B cell (primary cell): ENCODE measurements at regions not wholly inside any gene's neighbourhood (a gene's known extent, or its start where the extent isn't known, plus 50 kb on each side); places are given as distances from the start of the nearest gene placed in this dataset.

ENCODE experiments used
- ATAC-seq: fragments of 200-7000 bp; cut with Tn5 transposase; one replicate; pipeline ENCODE4 v1.10.0; 2021; ENCODE audit warnings: low read depth, mild to moderate bottlenecking, moderate number of reproducible peaks, moderate library complexity
- CTCF ChIA-PET: fragments of 350-600 bp; sonication (Branson Sonifier 250); formaldehyde crosslinking; loops from one replicate; lab custom pipeline; 2021; ENCODE audit warnings: antibody characterized with exemption, inconsistent platforms; lab: Charles Lee
- POLR2A ChIA-PET: fragments of 350-600 bp; sonication (Branson Sonifier 250); formaldehyde crosslinking; loops from one replicate; lab custom pipeline; 2021; ENCODE audit warnings: antibody characterized with exemption; lab: Charles Lee
- DNase-seq: peaks from one replicate; pipeline ENCODE4 v3.0.0; 2013
- H2AFZ ChIP-seq: 2 replicates; pipeline ENCODE4 v1.6.1; 2012; ENCODE audit warnings: mild to moderate bottlenecking, low read depth, low read length; ENCODE audit not compliant: insufficient read depth, poor library complexity, severe bottlenecking
- H3K27ac ChIP-seq, 2 donors: 1 replicate in 1 of 2; 2 replicates in 1 of 2; pipeline ENCODE4 v1.5.1; 2012 to 2013; ENCODE audit warnings: low read length in 2 of 2, mild to moderate bottlenecking in 2 of 2, moderate library complexity in 1 of 2
- H3K27me3 ChIP-seq, 4 experiments: fragments of 200-600 bp in 1 of 4; sonication (generic) in 1 of 4; replicated peaks in 1 of 4; 1 replicate in 2 of 4; 2 replicates in 2 of 4; pipeline versions ENCODE4 v1.6.1 to v1.7.0; 2013 to 2016; ENCODE audit warnings: low read length in 3 of 4, mild to moderate bottlenecking in 2 of 4, mixed read lengths in 1 of 4, moderate library complexity in 1 of 4; ENCODE audit not compliant: insufficient read depth in 4 of 4, control insufficient read depth in 3 of 4; ENCODE audit errors: control extremely low read depth in 1 of 4
- H3K36me3 ChIP-seq, 2 experiments: replicated peaks in 1 of 2; 1 replicate in 1 of 2; 2 replicates in 1 of 2; pipeline versions ENCODE4 v1.6.1 to v1.7.1; 2013; ENCODE audit warnings: low read length in 1 of 2; ENCODE audit not compliant: insufficient read depth in 2 of 2, control insufficient read depth in 1 of 2; ENCODE audit errors: control extremely low read depth in 1 of 2, extremely low read depth in 1 of 2
- H3K4me1 ChIP-seq, 2 donors: fragments of 200-600 bp in 1 of 2; sonication (generic) in 1 of 2; 1 replicate in 1 of 2; 2 replicates in 1 of 2; pipeline versions ENCODE4 v1.5.1 to v1.6.1; 2013 to 2017; ENCODE audit warnings: low read length in 2 of 2; ENCODE audit not compliant: control insufficient read depth in 2 of 2, insufficient read depth in 2 of 2
- H3K4me2 ChIP-seq: replicated peaks from 2 replicates; pipeline ENCODE3; 2012; ENCODE audit warnings: mild to moderate bottlenecking, low read depth, low read length; ENCODE audit not compliant: poor library complexity, severe bottlenecking
- H3K4me3 ChIP-seq, 5 experiments: fragments of 200-600 bp in 1 of 5; sonication (generic) in 1 of 5; 1 replicate in 3 of 5; 2 replicates in 2 of 5; pipeline versions ENCODE4 v1.5.1 to v1.7.0; 2011 to 2016; ENCODE audit warnings: low read length in 4 of 5, mild to moderate bottlenecking in 4 of 5, low read depth in 2 of 5, control low read depth in 1 of 5, moderate library complexity in 1 of 5; ENCODE audit not compliant: insufficient read depth in 1 of 5; ENCODE audit errors: control extremely low read depth in 1 of 5, extremely low read depth in 1 of 5
- H3K79me2 ChIP-seq: fragments of 200-600 bp; sonication (generic); one replicate; pipeline ENCODE4 v1.6.0; 2016; ENCODE audit warnings: low read length; ENCODE audit not compliant: control insufficient read depth, insufficient read depth
- H3K9ac ChIP-seq: fragments of 200-600 bp; sonication (generic); 2 replicates; pipeline ENCODE4 v1.6.1; 2017; ENCODE audit warnings: mild to moderate bottlenecking, low read length, moderate library complexity
- H3K9me3 ChIP-seq, 3 donors: one replicate each; pipeline versions ENCODE4 v1.6.1 to v1.7.1; 2013; ENCODE audit warnings: low read length in 2 of 3; ENCODE audit not compliant: control insufficient read depth in 2 of 3, insufficient read depth in 1 of 3; ENCODE audit errors: control extremely low read depth in 1 of 3
- H4K20me1 ChIP-seq: 2 replicates; pipeline ENCODE4 v1.6.0; 2012; ENCODE audit warnings: mild to moderate bottlenecking, low read length; ENCODE audit not compliant: insufficient read depth, control insufficient read depth, poor library complexity, severe bottlenecking
- H3K27ac Mint-ChIP-seq: one replicate; pipeline ENCODE4 v1.8.0; 2021; ENCODE audit warnings: mixed read lengths
- H3K27me3 Mint-ChIP-seq: one replicate; pipeline ENCODE4 v1.8.0; 2021; ENCODE audit warnings: mixed read lengths
- H3K4me1 Mint-ChIP-seq: one replicate; pipeline ENCODE4 v1.8.0; 2021; ENCODE audit warnings: mixed read lengths
- H3K4me3 Mint-ChIP-seq: one replicate; pipeline ENCODE4 v1.8.0; 2021; ENCODE audit warnings: mixed read lengths
- H3K9me3 Mint-ChIP-seq: one replicate; pipeline ENCODE4 v1.8.0; 2022; ENCODE audit warnings: mixed read lengths; ENCODE audit not compliant: insufficient read depth
- EZH2 ChIP-seq: IDR thresholded peaks from 2 replicates; pipeline ENCODE4 v1.6.1; 2012; ENCODE audit warnings: borderline replicate concordance, low read depth, mild to moderate bottlenecking, moderate library complexity, low read length; ENCODE audit not compliant: insufficient read depth, poor library complexity, severe bottlenecking
- WGBS: methylation state at CpG from one replicate; pipeline ENCODE4 v1.1.5; 2013; ENCODE audit warnings: missing lambda C conversion rate; ENCODE audit not compliant: insufficient coverage; 5-methylcytosine and 5-hydroxymethylcytosine counted together
- intact Hi-C: fragments of 100-400 bp; cut with micrococcal nuclease; formaldehyde crosslinking; loops from one replicate; pipeline ENCODE4 v1.10.0; 2022
- TF ChIP-seq, protein P1 (sequence below): fragments of 200-600 bp; IDR thresholded peaks from one replicate; pipeline ENCODE4 v1.8.0; 2022; ENCODE audit warnings: antibody characterized with exemption, mild to moderate bottlenecking

DNA sequence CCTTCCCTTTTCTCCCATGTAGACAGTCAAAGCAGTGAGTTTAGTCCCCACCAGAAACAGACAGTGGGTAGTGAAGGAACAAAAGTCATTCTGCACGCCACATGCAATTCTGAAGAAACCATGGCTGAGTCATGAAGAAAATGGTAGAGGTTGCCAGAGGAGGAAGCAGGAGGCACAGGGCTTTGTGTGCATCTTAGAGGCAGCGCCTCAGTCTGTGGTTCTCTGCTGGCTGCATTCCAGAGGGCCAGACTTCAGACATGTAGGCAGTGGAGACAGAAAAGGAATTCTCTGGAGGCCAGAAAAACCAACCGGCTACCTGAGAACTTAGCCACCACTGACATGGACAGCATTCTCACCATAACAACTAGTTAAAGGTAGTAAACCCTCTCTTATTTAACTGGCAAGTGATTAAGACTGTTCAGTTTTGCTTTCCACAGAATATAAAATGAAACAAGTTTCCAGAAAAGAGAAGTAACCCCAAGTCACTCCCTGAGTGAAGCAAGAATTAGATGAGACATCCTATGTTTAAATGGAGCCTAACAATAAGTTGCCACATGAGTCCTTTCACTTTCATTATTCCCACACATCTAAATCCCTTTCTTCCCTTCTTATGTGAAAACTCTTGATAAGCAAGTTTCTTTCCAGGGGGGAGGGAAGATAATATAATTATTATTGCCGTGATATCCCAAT, 556.1 kb downstream of the SOX6 start:
- no peak overlapping the region for H3K9ac ChIP-seq
- no peaks in the 10 kb centered on the region for H3K9me3 ChIP-seq
- no peak overlapping the region for H3K4me2 ChIP-seq
- H2AFZ ChIP-seq, result no peak overlapping the region
- H4K20me1 ChIP-seq, result no peaks in the 10 kb centered on the region
- Mint-ChIP-seq H3K27ac (no peak overlapping the region), H3K9me3 (no peaks in the 10 kb centered on the region), H3K27me3 (no peaks in the 10 kb centered on the region), H3K4me3 (no peak overlapping the region), H3K4me1 (no peaks in the 10 kb centered on the region)
- H3K36me3 ChIP-seq, result no peaks in the 10 kb centered on the region
- no peaks in the 10 kb centered on the region for H3K4me1 ChIP-seq
- CTCF ChIA-PET, result no interaction called here
- ATAC-seq (no peak), DNase-seq (no peak)
- POLR2A ChIA-PET, result no interaction called here
- no peak overlapping the region for H3K4me3 ChIP-seq
- no peak overlapping the region for H3K27ac ChIP-seq
- WGBS, result 37% methylated on average over 3 of the region's 4 CpGs
- intact Hi-C loops, result no loop called here
- TF ChIP-seq, protein P1, sequence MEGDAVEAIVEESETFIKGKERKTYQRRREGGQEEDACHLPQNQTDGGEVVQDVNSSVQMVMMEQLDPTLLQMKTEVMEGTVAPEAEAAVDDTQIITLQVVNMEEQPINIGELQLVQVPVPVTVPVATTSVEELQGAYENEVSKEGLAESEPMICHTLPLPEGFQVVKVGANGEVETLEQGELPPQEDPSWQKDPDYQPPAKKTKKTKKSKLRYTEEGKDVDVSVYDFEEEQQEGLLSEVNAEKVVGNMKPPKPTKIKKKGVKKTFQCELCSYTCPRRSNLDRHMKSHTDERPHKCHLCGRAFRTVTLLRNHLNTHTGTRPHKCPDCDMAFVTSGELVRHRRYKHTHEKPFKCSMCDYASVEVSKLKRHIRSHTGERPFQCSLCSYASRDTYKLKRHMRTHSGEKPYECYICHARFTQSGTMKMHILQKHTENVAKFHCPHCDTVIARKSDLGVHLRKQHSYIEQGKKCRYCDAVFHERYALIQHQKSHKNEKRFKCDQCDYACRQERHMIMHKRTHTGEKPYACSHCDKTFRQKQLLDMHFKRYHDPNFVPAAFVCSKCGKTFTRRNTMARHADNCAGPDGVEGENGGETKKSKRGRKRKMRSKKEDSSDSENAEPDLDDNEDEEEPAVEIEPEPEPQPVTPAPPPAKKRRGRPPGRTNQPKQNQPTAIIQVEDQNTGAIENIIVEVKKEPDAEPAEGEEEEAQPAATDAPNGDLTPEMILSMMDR, result no peak
- no peak for TF ChIP-seq EZH2
- H3K79me2 ChIP-seq, result no peaks in the 10 kb centered on the region
- H3K27me3 ChIP-seq, result no peaks in the 10 kb centered on the region

DNA sequence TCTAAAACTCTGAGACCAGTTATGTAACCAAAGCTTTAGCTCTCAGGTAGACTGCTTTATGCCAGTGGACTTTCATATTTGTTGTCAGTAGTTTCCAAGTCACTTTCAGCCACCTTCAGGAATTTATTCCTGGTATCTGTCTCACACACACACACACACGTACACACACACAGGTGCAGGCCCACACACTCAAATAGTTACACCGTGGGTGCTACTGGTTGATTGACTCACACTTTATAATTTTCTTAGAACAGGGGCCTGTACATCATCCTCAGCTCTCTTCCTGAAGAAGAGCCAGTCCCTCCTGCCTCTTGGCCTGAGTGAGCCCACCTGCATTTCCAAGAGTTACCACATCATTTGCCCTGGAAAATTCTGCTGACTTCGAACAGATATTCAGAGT, 555.2 kb downstream of the SOX6 start:
- H3K4me3 ChIP-seq, result no peak overlapping the region
- no peak overlapping the region for H3K27ac Mint-ChIP-seq
- H2AFZ ChIP-seq, result no peak overlapping the region
- ATAC-seq (no peak), DNase-seq (no peak)
- H3K9ac ChIP-seq, result no peak overlapping the region
- no peak overlapping the region for H3K27ac ChIP-seq
- no peaks in the 10 kb centered on the region for H3K27me3 Mint-ChIP-seq
- no peaks in the 10 kb centered on the region for H3K4me1 ChIP-seq
- POLR2A ChIA-PET, result no interaction called here
- H3K9me3 ChIP-seq, result no peaks in the 10 kb centered on the region
- no peaks in the 10 kb centered on the region for H3K4me1 Mint-ChIP-seq
- no peak for TF ChIP-seq EZH2
- TF ChIP-seq, protein P1, result no peak
- CTCF ChIA-PET, result no interaction called here
- H3K27me3 ChIP-seq, result no peaks in the 10 kb centered on the region
- H3K79me2 ChIP-seq, result no peaks in the 10 kb centered on the region
- 56% methylated on average over 2 of the region's 3 CpGs for WGBS
- no peaks in the 10 kb centered on the region for H3K36me3 ChIP-seq
- no peaks in the 10 kb centered on the region for H3K9me3 Mint-ChIP-seq
- no peak overlapping the region for H3K4me2 ChIP-seq
- no peaks in the 10 kb centered on the region for H4K20me1 ChIP-seq
- intact Hi-C loops, result no loop called here
- H3K4me3 Mint-ChIP-seq, result no peak overlapping the region
